H1 (cell line): ENCODE measurements at regions not wholly inside any gene's neighbourhood (a gene's known extent, or its start where the extent isn't known, plus 50 kb on each side); places are given as distances from the start of the nearest gene placed in this dataset.

ENCODE experiments used
- KDM5A ChIP-seq: fragments of 200-600 bp; IDR thresholded peaks from 2 replicates; pipeline ENCODE4 v1.7.1; 2012; ENCODE audit warnings: mild to moderate bottlenecking, low read length, inconsistent platforms, mixed read lengths
- TF ChIP-seq, protein P1 (sequence below), 3 experiments: IDR thresholded peaks; 1 replicate in 2 of 3; 2 replicates in 1 of 3; pipeline versions ENCODE4 v1.5.1 to v1.6.1; 2011; ENCODE audit warnings: low read length in 3 of 3, mild to moderate bottlenecking in 3 of 3, inconsistent platforms in 2 of 3, low read depth in 1 of 3, moderate library complexity in 1 of 3; ENCODE audit not compliant: insufficient read depth in 1 of 3; ENCODE audit errors: control extremely low read depth in 1 of 3

DNA sequence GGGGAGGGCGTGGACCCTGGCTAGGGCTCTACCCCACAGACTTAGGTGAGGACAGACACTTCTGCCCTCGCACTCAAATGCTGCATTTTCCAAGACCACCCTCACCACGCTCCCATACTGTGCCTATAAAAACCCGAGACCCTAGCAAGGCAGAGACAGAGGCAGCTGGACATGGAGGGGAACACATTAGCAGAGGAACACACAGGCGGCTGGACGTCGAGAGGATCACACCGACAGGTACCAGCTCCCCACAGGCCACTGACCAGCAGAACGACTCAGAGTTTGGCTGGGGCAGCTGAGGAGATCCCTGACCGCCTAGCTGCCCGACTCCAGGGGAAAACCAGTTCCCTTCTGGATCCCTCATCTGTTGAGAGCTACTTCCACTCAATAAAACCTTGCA is 338.2 kb upstream of the SMIM30 start (continued):
- TF ChIP-seq, protein P1, sequence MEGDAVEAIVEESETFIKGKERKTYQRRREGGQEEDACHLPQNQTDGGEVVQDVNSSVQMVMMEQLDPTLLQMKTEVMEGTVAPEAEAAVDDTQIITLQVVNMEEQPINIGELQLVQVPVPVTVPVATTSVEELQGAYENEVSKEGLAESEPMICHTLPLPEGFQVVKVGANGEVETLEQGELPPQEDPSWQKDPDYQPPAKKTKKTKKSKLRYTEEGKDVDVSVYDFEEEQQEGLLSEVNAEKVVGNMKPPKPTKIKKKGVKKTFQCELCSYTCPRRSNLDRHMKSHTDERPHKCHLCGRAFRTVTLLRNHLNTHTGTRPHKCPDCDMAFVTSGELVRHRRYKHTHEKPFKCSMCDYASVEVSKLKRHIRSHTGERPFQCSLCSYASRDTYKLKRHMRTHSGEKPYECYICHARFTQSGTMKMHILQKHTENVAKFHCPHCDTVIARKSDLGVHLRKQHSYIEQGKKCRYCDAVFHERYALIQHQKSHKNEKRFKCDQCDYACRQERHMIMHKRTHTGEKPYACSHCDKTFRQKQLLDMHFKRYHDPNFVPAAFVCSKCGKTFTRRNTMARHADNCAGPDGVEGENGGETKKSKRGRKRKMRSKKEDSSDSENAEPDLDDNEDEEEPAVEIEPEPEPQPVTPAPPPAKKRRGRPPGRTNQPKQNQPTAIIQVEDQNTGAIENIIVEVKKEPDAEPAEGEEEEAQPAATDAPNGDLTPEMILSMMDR (IDR thresholded peaks at IDR 0.05; ENCODE audit: control extremely low read depth in 1 of 3, insufficient read depth in 1 of 3, low read depth in 1 of 3, low read length in 3 of 3): no peak
- TF ChIP-seq KDM5A: no peak
